ENCODE measurements at regions not wholly inside any gene's neighbourhood (a gene's known extent, or its start where the extent isn't known, plus 50 kb on each side); places are given as distances from the start of the nearest gene placed in this dataset.

- H3K4me3 ChIP-seq (ENCODE audit: low read length) = no peak overlapping the region
- no peaks in the 10 kb centered on the region for H3K9me2 ChIP-seq (replicated peaks; ENCODE audit: control insufficient read depth, low read length)
- no peaks in the 10 kb centered on the region for H3K9me3 ChIP-seq (ENCODE audit: control insufficient read depth, insufficient read depth, low read length)
- no peaks in the 10 kb centered on the region for H3K4me1 ChIP-seq (ENCODE audit: control insufficient read depth, low read length)
- no peaks in the 10 kb centered on the region for H4K20me1 ChIP-seq (ENCODE audit: control insufficient read depth, insufficient read depth, low read depth, low read length)
- H3K79me2 ChIP-seq (ENCODE audit: control insufficient read depth, low read length) = no peaks in the 10 kb centered on the region
- no peak overlapping the region for H3K4me2 ChIP-seq (ENCODE audit: low read length)
- TF ChIP-seq CTCF (IDR thresholded peaks at IDR 0.05; ENCODE audit: low read depth, low read length, poor library complexity, severe bottlenecking) = no peak
- TF ChIP-seq EZH2phosphoT487 (IDR thresholded peaks at IDR 0.05; ENCODE audit: borderline replicate concordance, low read length) = no peak
- H3K27me3 ChIP-seq (ENCODE audit: control insufficient read depth, low read length) = no peaks in the 10 kb centered on the region
- H3K27ac ChIP-seq (ENCODE audit: low read depth, low read length) = no peak overlapping the region
- no peaks in the 10 kb centered on the region for H3F3A ChIP-seq (ENCODE audit: control insufficient read depth, insufficient read depth)
- H3K36me3 ChIP-seq (ENCODE audit: control insufficient read depth, low read length) = no peaks in the 10 kb centered on the region
Measured at GRCh38 chr5:116976767-116977166, 402.1 kb upstream of the SEMA6A start.

- Histone ChIP-seq H3K4me2 (ENCODE audit: low read length) (no peak overlapping the region), H4K20me1 (ENCODE audit: control insufficient read depth, insufficient read depth, low read depth, low read length) (no peaks in the 10 kb centered on the region), H3K36me3 (ENCODE audit: control insufficient read depth, low read length) (no peaks in the 10 kb centered on the region), H3K27ac (ENCODE audit: low read depth, low read length) (no peak overlapping the region), H3K4me3 (ENCODE audit: low read length) (no peak overlapping the region), H3F3A (ENCODE audit: control insufficient read depth, insufficient read depth) (no peaks in the 10 kb centered on the region), H3K27me3 (ENCODE audit: control insufficient read depth, low read length) (no peaks in the 10 kb centered on the region), H3K79me2 (ENCODE audit: control insufficient read depth, low read length) (no peaks in the 10 kb centered on the region), H3K4me1 (ENCODE audit: control insufficient read depth, low read length) (no peaks in the 10 kb centered on the region), H3K9me2 (replicated peaks; ENCODE audit: control insufficient read depth, low read length) (no peaks in the 10 kb centered on the region), H3K9me3 (ENCODE audit: control insufficient read depth, insufficient read depth, low read length) (no peaks in the 10 kb centered on the region)
- TF ChIP-seq CTCF (IDR thresholded peaks at IDR 0.05; ENCODE audit: low read depth, low read length, poor library complexity, severe bottlenecking) = no peak
- no peak for TF ChIP-seq EZH2phosphoT487 (IDR thresholded peaks at IDR 0.05; ENCODE audit: borderline replicate concordance, low read length)
Measured at GRCh38 chr5:116971131-116971530, 396.5 kb upstream of the SEMA6A start.

GRCh38 chr5:116970318-116970717, 395.7 kb upstream of the SEMA6A start:
- H3K4me3 ChIP-seq (ENCODE audit: low read length) = no peak overlapping the region
- H3K27ac ChIP-seq (ENCODE audit: low read depth, low read length) = no peak overlapping the region
- H3K36me3 ChIP-seq (ENCODE audit: control insufficient read depth, low read length) = no peaks in the 10 kb centered on the region
- no peaks in the 10 kb centered on the region for H3K27me3 ChIP-seq (ENCODE audit: control insufficient read depth, low read length)
- no peaks in the 10 kb centered on the region for H3K79me2 ChIP-seq (ENCODE audit: control insufficient read depth, low read length)
- no peaks in the 10 kb centered on the region for H3K9me3 ChIP-seq (ENCODE audit: control insufficient read depth, insufficient read depth, low read length)
- H4K20me1 ChIP-seq (ENCODE audit: control insufficient read depth, insufficient read depth, low read depth, low read length) = no peaks in the 10 kb centered on the region
- H3K4me2 ChIP-seq (ENCODE audit: low read length) = no peak overlapping the region
- H3K9me2 ChIP-seq (replicated peaks; ENCODE audit: control insufficient read depth, low read length) = no peaks in the 10 kb centered on the region
- H3F3A ChIP-seq (ENCODE audit: control insufficient read depth, insufficient read depth) = no peaks in the 10 kb centered on the region
- TF ChIP-seq EZH2phosphoT487 (IDR thresholded peaks at IDR 0.05; ENCODE audit: borderline replicate concordance, low read length) (no peak), CTCF (IDR thresholded peaks at IDR 0.05; ENCODE audit: low read depth, low read length, poor library complexity, severe bottlenecking) (no peak)
- no peaks in the 10 kb centered on the region for H3K4me1 ChIP-seq (ENCODE audit: control insufficient read depth, low read length)

GRCh38 chr5:116964438-116964837, 389.8 kb upstream of the SEMA6A start:
- no peaks in the 10 kb centered on the region for H4K20me1 ChIP-seq (ENCODE audit: control insufficient read depth, insufficient read depth, low read depth, low read length)
- H3K4me1 ChIP-seq (ENCODE audit: control insufficient read depth, low read length) = peaks cover 7% of the 10 kb centered on the region
- TF ChIP-seq CTCF (IDR thresholded peaks at IDR 0.05; ENCODE audit: low read depth, low read length, poor library complexity, severe bottlenecking) (no peak), EZH2phosphoT487 (IDR thresholded peaks at IDR 0.05; ENCODE audit: borderline replicate concordance, low read length) (no peak)

More at GRCh38 chr5:116964438-116964837, 389.8 kb upstream of the SEMA6A start:
- Histone ChIP-seq H3K36me3 (ENCODE audit: control insufficient read depth, low read length) (no peaks in the 10 kb centered on the region), H3F3A (ENCODE audit: control insufficient read depth, insufficient read depth) (no peaks in the 10 kb centered on the region), H3K4me3 (ENCODE audit: low read length) (no peak overlapping the region), H3K27ac (ENCODE audit: low read depth, low read length) (no peak overlapping the region), H3K9me3 (ENCODE audit: control insufficient read depth, insufficient read depth, low read length) (no peaks in the 10 kb centered on the region), H3K27me3 (ENCODE audit: control insufficient read depth, low read length) (no peaks in the 10 kb centered on the region), H3K79me2 (ENCODE audit: control insufficient read depth, low read length) (no peaks in the 10 kb centered on the region), H3K9me2 (replicated peaks; ENCODE audit: control insufficient read depth, low read length) (no peaks in the 10 kb centered on the region), H3K4me2 (ENCODE audit: low read length) (no peak overlapping the region)
